GM18508 (cell line): ENCODE measurements at regions not wholly inside any gene's neighbourhood (a gene's known extent, or its start where the extent isn't known, plus 50 kb on each side); places are given as distances from the start of the nearest gene placed in this dataset.
"Not testable (repeated sequence)": the region's sequence is repeated elsewhere in the genome, so short reads cannot be mapped to it uniquely, and the experiment has no call there.

Experiments
- ATAC-seq: cut with Tn5 transposase; IDR thresholded peaks from one replicate; pipeline ENCODE4 v1.9.1; 2021; ENCODE audit warnings: moderate number of reproducible peaks; ENCODE audit not compliant: insufficient read depth, unreplicated experiment

- not testable (repeated sequence) for ATAC-seq
Observed at GRCh38 chr3:14272041-14272958, 93.7 kb downstream of the LSM3 start.

GRCh38 chr3:14272959-14273560, 94.4 kb downstream of the LSM3 start:
- ATAC-seq, result not testable (repeated sequence)

GRCh38 chr3:14273901-14274611, 95.4 kb downstream of the LSM3 start:
- ATAC-seq, result no peak

GRCh38 chr3:14274612-14274936, 96.0 kb downstream of the LSM3 start:
- no peak for ATAC-seq

- ATAC-seq, result no peak
Observed at GRCh38 chr3:14274999-14275961, 96.7 kb downstream of the LSM3 start.

- ATAC-seq, result no peak
Observed at GRCh38 chr3:14275962-14276909, 97.6 kb downstream of the LSM3 start.

GRCh38 chr3:14277557-14277956, 98.9 kb downstream of the LSM3 start:
- no peak for ATAC-seq

GRCh38 chr3:14278265-14278798, 99.7 kb downstream of the LSM3 start:
- ATAC-seq, result no peak

- ATAC-seq, result no peak
Observed at GRCh38 chr3:14278799-14279625, 100.4 kb downstream of the LSM3 start.

- ATAC-seq, result no peak
Observed at GRCh38 chr3:14279626-14280061, 101.0 kb downstream of the LSM3 start.

- ATAC-seq, result no peak
Observed at GRCh38 chr3:14280326-14280725, 101.7 kb downstream of the LSM3 start.

GRCh38 chr3:14281053-14281452, 102.4 kb downstream of the LSM3 start:
- no peak for ATAC-seq

GRCh38 chr3:14282001-14282705, 103.5 kb downstream of the LSM3 start:
- no peak for ATAC-seq

GRCh38 chr3:14282706-14283075, 104.1 kb downstream of the LSM3 start:
- ATAC-seq, result no peak

- no peak for ATAC-seq
Observed at GRCh38 chr3:14283092-14283812, 104.6 kb downstream of the LSM3 start.

GRCh38 chr3:14283813-14284438, 105.3 kb downstream of the LSM3 start:
- no peak for ATAC-seq
